Psoas muscle (tissue), 7 donors: ENCODE measurements at regions not wholly inside any gene's neighbourhood (a gene's known extent, or its start where the extent isn't known, plus 50 kb on each side); places are given as distances from the start of the nearest gene placed in this dataset.

ENCODE experiments used
- ATAC-seq, 4 donors: fragments of 200-7000 bp; cut with Tn5 transposase; one replicate each; pipeline ENCODE4 v1.9.1; 2020; ENCODE audit warnings: moderate library complexity in 3 of 4, mild to moderate bottlenecking in 2 of 4
- DNase-seq, 2 donors: peaks; one replicate each; pipeline ENCODE4 v3.0.0-alpha.2; 2020
- H3K27ac ChIP-seq: fragments of 200-600 bp; one replicate; pipeline ENCODE4 v1.8.0; 2022
- H3K27me3 ChIP-seq, 3 donors: fragments of 200-600 bp in 1 of 3; one replicate each; pipeline versions ENCODE4 v1.6.1 to v1.8.0; 2013 to 2022; ENCODE audit warnings: low read length in 2 of 3, mild to moderate bottlenecking in 2 of 3, moderate library complexity in 1 of 3; ENCODE audit not compliant: insufficient read depth in 3 of 3
- H3K36me3 ChIP-seq, 2 donors: fragments of 200-600 bp in 1 of 2; one replicate each; pipeline versions ENCODE4 v1.6.1 to v1.8.0; 2013 to 2022; ENCODE audit warnings: low read depth in 1 of 2, mild to moderate bottlenecking in 1 of 2, moderate library complexity in 1 of 2; ENCODE audit not compliant: insufficient read depth in 1 of 2
- H3K4me1 ChIP-seq: fragments of 200-600 bp; one replicate; pipeline ENCODE4 v1.8.0; 2022
- H3K4me3 ChIP-seq: fragments of 200-600 bp; one replicate; pipeline ENCODE4 v1.8.0; 2022; ENCODE audit warnings: mild to moderate bottlenecking
- H3K9me3 ChIP-seq: fragments of 200-600 bp; one replicate; pipeline ENCODE4 v1.8.0; 2022
- CTCF ChIP-seq: fragments of 200-600 bp; IDR thresholded peaks from one replicate; pipeline ENCODE4 v1.8.0; 2022; ENCODE audit warnings: antibody characterized with exemption
- WGBS, 3 donors: extraction: QIAGEN DNeasy Blood & Tissue Kit; methylation state at CpG; one replicate each; pipeline versions ENCODE4 v1.1.6 to v1.1.7; 2013; 5-methylcytosine and 5-hydroxymethylcytosine counted together
- intact Hi-C, 2 donors: fragments of 100-400 bp; cut with DNase I; formaldehyde crosslinking; loops; one replicate each; pipeline versions ENCODE4 v1.11.0 to v1.14.2; 2022
- donor health status: healthy with polysubstance abuse.
- donor health status: DM: no; HTN: no; CAD: no; lungs with moderate emphysema.
- donor health status: Bipolar disorder and iron deficiency.
- donor health status: healthy.
- donor health status: DM: yes; HTN: yes; CAD: no.
- donor health status: DM: no; HTN: no; CAD: no.
- donor health status: DM: yes; HTN: yes; CAD: no.

DNA sequence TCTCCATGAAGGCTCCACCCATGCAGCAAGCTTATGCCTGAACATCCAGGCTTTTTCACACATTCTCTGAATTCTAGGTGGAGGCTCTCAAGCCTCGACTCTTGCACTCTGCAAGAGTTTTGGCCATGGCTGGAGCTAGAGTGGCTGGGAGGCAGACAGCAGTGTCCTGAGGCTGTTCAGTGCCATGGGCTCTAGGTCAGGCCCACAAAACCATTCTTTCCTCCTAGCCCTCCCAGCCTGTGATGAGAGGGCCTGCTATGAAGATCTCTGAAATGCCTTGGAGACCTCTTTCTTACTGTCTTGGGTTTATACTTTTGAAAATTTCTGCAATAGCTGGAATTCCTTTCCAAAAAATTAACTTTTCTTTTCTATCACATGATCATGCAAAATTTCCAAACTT lies 210.7 kb downstream of the RND3 start:
- peaks cover 4% of the 10 kb centered on the region for H3K9me3 ChIP-seq
- no peaks in the 10 kb centered on the region for H3K36me3 ChIP-seq
- DNase-seq (no peak), ATAC-seq (no peak)
- WGBS, 3 donors = 89 to 96% (median 94%) methylated on average over 1 of the region's 1 CpG
- no peak overlapping the region for H3K27ac ChIP-seq
- no peak for TF ChIP-seq CTCF
- H3K4me1 ChIP-seq = no peaks in the 10 kb centered on the region
- no peaks in the 10 kb centered on the region for H3K27me3 ChIP-seq
- H3K4me3 ChIP-seq = no peak overlapping the region
- intact Hi-C loops = no loop called here

- Histone ChIP-seq H3K4me3 (no peak overlapping the region), H3K36me3 (no peaks in the 10 kb centered on the region), H3K9me3 (peaks cover 4% of the 10 kb centered on the region), H3K4me1 (no peaks in the 10 kb centered on the region), H3K27ac (no peak overlapping the region), H3K27me3 (no peaks in the 10 kb centered on the region)
- DNase-seq (no peak), ATAC-seq (no peak)
- WGBS, 3 donors = 59 to 61% (median 61%) methylated on average over 3 of the region's 3 CpGs
- intact Hi-C loops = no loop called here
- no peak for TF ChIP-seq CTCF
Measured at GRCh38 chr2:150274108-150274507, 213.4 kb downstream of the RND3 start.

GRCh38 chr2:150271952-150272802 lies 215.3 kb downstream of the RND3 start:
- H3K27ac ChIP-seq = no peak overlapping the region
- ATAC-seq = no peak
- no peak for TF ChIP-seq CTCF

GRCh38 chr2:150267651-150268415 lies 219.6 kb downstream of the RND3 start:
- no peak for DNase-seq
- Histone ChIP-seq H3K4me1 (no peaks in the 10 kb centered on the region), H3K4me3 (no peak overlapping the region), H3K27ac (no peak overlapping the region), H3K9me3 (no peaks in the 10 kb centered on the region), H3K36me3 (no peaks in the 10 kb centered on the region), H3K27me3 (no peaks in the 10 kb centered on the region)
- TF ChIP-seq CTCF = no peak
- no peak for ATAC-seq
- WGBS, 3 donors = 82 to 88% (median 84%) methylated on average over 3 of the region's 3 CpGs
- intact Hi-C loops = no loop called here

More at GRCh38 chr2:150271952-150272802, 215.3 kb downstream of the RND3 start:
- intact Hi-C loops = no loop called here
- Histone ChIP-seq H3K27me3 (no peaks in the 10 kb centered on the region), H3K4me3 (no peak overlapping the region), H3K4me1 (no peaks in the 10 kb centered on the region), H3K9me3 (peaks cover 4% of the 10 kb centered on the region), H3K36me3 (no peaks in the 10 kb centered on the region)
- no peak for DNase-seq
